Fibroblast of the conjunctiva (primary cell): ENCODE measurements at regions not wholly inside any gene's neighbourhood (a gene's known extent, or its start where the extent isn't known, plus 50 kb on each side); places are given as distances from the start of the nearest gene placed in this dataset.

ENCODE experiments used
- DNase-seq: peaks from one replicate; pipeline ENCODE4 v3.0.0-alpha.2; 2010; ENCODE audit warnings: low read depth

DNA sequence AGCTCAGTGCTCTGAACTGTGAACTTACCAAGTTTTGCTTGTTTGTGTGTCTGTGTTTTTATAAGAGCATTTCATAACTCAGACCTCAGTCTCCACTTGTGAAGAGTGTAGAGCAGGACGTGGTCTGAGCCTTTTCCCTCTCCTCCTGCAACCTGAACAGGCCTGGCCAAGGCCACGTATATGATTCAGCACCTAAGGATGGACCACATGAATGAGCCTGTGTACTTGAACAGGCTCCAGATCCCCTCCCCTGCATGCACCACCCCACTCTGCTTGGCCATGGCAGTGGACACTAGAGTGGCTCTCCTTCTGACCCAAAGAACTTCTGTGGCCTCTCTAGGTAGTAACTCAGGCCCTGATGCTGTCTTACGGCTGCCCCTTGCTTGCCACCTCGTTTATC is 125.9 kb upstream of the FSTL4 start:
- DNase-seq, result no peak

DNA sequence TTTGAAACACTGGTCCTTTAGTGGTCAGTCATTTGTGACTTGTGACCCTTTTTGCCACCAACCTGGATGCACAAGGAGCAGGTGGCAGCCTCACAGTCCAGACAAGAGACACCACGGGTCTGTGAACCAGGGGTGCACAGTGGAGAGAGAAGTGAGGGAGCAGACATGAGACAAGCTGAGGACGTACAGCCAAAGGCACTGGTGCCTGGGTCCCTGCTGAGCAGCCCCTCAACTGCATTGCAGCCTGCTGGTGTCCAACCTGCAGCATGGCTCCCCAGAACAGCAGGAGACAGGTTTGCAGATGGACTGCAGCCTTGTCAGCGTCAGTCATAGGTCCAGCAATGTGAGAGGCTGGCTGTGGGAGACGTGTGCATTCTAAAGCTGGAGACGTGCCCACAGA is 124.2 kb upstream of the FSTL4 start:
- DNase-seq, result no peak

DNA sequence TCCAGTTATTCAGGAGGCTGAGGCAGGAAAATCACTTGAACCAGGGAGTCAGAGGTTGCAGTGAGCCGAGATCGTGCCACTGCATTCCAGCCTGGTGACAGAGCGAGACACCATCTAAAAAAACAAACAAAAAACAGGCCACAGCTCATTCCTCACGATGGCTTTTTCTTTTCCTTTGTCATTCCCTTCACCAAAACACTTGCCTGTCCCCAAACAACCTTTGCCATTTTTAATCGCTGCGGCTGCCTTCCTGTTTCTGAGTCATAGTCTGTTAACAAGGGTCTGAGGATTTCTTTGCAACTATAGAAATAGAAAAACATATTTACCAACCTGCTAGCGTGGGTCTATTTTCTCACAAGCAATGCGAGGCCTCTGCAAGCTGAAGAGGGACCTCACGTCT is 123.0 kb upstream of the FSTL4 start:
- no peak for DNase-seq

DNA sequence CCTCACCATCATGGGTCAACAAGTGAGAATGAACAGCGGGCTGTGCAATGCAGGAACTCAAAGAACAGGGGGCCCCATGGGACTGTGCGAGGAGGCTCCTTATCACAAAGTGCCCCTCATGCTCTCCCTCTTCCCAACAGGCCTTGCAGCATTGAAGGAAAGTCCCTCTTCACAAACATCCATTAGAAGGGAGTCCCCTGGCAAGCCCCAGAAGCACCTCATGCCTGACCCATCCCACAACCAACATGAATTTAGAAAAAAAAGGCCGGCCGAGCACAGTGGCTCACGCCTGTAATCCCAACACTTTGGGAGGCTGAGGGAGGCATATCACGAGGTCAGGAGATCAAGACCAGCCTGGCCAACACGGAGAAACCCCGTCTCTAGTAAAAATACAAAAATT is 122.6 kb upstream of the FSTL4 start:
- DNase-seq, result no peak

DNA sequence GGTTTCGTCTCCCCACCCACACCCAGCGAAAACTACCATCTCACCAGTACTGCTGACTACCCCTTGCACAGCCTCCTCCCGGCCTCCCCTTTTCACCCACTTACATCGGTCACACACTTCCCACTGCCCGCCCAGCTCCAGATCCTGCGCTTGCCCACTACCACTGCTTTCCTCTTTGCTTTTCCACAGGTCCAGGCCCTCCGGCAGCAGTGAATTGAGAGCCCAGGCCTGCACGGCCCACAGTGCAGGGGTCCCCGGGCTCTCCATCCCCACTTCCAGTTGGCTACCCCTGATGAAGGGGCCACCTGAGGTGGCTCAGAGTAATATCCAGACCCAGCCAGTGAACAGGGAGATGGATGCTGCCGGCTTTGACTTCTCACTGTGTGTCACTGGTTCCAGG is 120.2 kb upstream of the FSTL4 start:
- no peak for DNase-seq

DNA sequence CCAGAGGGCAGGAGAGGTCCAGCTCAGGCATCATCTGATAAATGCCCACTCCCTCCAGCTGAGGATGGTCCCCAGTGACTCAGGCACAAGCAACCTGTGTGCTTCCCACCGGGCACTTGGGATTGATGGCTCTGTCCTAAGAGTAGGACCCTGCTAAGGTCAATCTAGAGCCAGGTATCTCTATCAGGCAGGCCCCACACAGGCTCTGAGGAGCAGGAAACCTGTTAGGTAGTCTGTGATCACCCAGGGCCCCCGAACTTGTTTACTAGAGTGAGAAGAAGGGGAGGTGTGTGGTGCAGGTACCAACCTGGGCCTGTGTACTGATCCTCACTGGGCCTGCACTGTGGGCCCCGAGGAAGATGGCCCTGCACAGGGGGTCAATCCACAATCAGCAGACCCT is 119.6 kb upstream of the FSTL4 start:
- DNase-seq, result no peak

DNA sequence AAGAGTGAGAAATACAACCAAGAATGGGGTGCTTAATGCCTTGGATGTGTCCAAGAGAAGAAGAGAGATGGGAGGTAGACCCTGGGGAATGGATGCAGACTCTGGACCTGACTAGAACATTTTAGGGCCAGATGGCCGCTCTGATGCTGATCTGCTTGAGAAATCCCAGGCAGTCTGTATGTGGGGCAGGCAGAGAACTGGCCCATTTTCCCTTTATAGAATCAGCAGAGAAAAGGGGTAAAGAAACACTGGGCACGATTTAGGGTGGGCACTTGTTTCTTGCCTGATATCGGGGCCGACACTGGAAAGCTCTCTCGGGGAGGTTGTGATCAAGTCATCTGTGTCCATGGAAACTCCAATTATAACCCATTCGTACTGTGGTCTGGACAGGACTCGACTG is 118.5 kb upstream of the FSTL4 start:
- no peak for DNase-seq

DNA sequence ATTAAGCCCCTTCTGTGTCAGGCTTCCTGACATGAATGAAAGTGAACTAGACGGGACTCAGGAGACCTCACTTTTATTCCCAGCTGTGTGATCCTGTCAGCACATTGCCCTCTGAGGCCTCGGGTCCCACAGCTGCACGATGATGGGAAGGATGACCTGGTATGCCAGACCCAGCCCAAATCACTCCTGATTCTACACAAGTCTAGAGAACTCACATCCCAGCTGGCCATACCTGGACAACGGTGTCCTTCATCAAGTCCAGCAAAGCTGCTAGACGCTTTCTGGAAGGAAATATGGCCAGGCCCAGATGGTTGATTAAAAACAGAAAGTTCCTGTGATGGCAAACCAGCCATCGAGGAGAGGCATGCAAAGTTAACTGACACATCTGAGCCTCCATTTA is 118.0 kb upstream of the FSTL4 start:
- DNase-seq, result no peak

DNA sequence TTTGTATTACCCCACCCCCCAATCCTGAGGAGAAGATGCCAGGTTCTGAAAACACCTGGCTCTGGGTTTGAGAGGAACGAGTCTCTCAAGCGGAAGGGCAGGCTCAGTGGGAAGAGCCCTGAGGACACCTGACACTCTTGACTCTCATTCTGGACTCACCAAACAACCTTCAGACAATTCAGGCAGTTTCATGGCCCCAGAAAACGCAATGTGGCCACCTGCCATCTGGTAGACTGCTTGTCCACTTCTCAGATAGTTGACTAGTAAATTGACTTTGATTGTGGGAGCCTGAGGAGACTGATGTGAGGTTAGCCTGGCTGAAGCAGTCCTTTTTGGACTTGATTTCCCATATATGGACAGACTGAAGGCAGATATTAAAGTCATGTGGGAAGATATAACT is 117.5 kb upstream of the FSTL4 start:
- DNase-seq, result no peak

DNA sequence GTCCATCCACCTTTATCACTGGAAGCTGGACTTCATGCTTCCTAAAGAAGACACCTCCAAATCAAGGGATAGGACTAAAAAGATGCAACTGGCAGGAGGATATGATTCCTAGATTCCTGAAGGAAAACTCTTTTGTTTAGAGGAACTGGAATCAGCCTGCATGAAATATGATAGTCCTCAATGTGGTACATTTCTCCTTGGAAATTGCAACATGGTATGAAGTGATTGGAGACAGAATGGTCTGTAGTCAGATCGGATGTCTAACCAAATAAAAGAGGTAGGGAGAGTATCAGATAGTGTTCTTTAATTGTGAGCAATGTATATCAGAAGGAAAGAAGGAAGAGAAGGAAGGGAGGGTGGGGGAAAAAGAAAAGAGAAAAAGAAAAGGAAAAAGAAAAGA is 116.1 kb upstream of the FSTL4 start:
- DNase-seq, result no peak

DNA sequence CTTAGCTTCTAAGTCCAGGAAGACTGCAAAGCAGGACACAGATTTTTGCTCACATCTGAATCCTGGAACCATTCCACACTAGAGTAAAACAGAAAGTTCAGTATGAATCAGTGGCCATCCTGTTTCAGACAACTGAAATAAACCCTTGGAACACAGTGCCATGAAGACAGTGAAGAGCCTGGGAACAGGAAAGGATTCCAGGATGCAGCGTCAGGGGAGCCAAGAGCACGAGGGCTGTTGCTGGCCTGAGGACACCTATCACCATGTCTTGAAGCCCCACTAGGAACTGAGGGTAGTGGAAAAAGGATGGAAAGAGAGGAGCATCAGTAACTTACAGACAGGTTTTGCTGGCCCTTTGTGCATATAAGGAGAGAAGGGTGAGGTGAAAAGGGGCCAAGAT is 115.3 kb upstream of the FSTL4 start:
- no peak for DNase-seq

DNA sequence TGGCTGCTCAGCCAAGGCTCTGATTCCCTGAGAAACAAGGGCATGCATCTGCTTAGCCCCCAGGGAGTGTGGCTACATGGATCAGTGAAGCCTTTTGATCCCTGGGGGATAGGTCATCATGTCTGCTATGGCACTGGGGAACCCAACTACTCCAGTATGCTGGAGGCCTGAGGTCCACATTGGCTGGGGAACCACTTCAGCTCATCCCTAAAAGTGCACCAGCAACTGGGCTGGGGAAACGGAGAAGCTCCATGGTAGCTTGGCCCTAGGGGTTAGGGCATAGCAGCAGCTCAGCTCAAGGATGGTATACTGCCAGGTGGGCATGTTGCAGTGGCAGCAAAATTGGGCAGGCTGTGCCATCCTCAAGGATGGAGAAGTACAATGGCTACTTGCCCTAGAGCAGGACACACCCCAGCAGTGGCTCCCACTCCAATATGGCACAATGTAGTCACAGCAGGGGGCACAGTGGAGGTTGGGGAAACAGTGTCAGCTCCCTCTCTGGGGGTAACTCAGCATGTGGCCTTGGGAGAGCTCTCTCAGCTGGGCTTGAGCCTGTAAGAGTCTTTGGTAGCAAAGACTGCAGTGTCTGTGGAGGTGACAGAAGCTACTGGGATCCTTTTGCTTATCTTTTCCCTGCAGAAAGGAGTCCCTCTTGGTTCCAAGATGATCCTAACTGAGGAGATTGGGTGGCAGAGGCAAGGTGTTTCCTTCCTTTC is 111.5 kb upstream of the FSTL4 start:
- no peak for DNase-seq

DNA sequence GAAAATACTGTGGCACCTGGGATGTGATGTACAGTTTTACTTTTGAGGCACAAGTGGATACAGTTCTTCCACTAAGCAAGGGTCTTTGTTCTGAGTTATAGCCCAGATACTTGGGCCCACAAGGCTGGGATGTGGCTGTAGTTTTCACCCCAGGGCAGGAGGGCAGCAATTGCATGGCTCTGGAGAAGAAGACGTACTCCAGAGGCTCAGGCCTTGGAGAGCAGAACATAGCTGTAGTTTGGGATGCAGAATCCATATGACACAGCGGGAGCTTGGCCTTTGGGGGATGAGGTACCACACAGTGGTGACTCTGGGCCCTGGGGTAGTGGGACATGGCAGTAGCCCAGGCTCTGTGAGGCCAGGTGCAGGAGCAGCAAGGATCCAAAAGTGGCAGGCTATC is 110.8 kb upstream of the FSTL4 start:
- DNase-seq, result no peak

DNA sequence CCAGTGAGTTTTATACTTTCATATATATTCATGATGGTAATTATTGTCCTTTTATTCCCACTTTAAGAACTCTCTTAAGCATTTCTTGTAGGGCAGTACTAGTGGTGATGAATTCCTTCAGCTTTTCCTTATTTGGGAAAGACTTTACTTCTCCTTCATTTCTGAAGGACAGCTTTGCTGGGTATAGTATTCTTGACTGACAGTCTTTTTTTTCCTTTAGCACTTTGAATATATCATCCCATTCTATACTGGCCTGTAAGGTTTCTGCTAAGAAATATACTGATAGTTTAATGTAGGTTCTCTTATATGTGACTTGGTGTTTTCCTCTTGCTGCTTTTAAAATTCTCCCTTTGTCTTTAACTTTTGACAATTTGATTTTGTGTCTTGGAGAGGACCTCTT is 109.0 kb upstream of the FSTL4 start:
- DNase-seq, result no peak

DNA sequence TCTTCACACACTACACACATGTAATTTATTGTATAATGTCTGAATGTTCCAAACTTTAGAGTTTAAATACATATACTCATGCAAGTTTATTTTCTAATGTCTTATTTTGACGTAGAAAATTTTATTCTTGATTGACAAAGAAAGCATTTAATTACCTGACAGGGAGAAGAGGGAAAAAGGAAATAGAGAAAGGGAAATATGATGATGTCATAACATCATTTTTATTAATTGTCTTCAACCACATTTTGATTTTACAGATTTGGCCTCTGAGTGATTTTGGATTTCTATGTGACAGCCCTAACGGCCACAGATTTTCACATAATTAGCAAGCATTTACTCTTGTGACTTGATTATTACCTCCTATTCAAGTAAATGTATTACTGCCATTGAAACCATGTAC is 106.1 kb upstream of the FSTL4 start:
- no peak for DNase-seq

DNA sequence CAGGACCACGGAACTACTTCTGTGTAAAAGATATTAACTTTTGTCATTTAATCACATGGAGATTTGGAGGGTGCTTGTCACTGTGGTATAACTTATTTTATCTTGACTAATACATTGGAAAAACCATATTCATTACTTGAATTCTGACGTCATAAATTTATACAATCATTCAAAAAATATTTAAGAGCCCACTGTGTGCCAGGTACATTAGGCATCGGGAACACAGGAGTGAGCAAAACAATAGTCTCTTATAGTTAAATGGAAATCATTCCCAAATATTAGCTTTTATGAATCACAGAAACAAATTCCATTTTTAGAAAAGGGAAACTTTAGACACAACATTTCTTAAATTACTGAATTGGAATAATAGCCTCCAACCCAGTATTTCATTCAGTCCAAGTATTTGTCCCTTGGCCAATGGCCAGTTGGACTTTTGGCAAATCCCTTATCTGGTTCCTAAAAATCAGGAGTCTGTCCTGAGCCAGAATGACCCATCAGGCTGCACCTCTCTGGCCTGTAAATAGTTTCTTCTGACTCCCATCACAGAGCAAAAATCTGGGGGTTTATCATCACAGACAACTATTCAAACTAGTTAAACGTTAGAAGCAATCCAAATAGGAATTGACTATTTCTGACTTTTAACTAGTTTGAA is 104.3 kb upstream of the FSTL4 start:
- no peak for DNase-seq

DNA sequence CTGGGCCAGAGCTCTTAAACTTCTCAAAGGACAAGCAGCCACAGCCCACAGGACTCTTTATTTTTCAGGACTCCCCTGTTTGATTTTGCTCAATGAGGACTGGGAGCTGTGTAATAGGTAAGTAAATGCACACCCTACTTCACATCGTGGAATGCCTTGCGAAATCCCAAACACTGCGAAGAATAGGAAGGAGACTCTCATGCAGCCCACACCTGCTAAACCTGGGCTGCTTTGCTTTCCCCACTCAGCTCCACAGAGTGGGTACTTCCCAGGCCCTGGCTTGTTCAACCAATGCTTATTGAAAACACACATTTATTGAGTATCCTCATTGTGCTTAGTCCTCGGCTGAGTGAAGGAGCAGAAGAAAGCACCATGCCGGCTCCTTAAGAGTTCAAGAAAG is 103.3 kb upstream of the FSTL4 start:
- DNase-seq, result no peak

DNA sequence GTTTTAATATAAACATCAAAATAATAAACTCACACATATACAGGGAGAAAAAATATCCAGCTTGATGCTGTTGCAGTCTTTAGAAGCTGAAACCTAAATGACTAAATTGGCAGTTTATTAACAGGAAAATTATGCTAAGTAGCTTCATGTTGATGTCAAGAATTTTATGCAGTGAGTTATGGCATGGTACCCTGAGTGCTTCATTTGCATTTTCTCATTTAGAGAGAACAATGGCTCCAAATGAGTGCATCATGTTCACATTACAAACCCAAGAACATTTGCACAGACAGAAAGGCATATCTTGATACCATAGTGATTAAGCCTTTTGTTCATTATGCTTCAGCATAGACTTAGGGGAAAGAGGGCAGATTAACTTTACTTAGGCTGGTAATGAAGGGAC is 102.9 kb upstream of the FSTL4 start:
- DNase-seq, result no peak

DNA sequence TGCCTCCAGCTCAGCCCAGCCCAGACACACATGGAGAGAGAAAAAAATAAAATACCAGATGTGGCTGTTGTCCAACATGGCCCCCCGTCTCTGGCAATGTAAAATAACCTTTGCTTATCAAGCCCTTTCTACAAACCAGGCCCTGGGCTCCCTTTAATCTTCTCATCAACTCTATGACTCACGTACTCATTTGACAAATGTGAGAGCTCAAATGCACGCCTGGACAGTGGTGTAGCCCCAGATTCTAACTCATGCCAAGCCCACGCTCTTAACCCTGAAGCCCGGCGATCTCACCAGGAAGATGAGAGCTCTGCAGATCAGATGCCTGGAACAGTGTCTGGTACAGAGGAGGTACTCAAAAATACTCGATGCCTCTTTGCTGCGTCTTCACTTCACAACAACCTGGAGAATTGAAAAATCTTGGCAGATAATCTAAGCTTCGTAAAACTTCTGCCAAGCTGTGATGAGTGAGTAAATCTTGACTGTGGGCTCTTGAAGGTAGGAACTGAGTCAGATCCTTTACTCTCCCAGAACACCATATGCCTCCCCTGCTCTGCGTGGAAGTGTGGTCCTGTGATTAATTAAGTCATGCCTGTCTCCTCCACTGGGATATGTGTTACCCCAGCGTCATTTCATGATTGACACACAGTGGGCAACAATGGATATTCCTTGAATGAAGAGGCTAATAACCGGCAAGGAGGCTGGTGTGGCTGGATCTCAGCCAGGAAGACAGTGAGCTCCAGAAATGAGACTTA is 102.0 kb upstream of the FSTL4 start:
- DNase-seq, result no peak

DNA sequence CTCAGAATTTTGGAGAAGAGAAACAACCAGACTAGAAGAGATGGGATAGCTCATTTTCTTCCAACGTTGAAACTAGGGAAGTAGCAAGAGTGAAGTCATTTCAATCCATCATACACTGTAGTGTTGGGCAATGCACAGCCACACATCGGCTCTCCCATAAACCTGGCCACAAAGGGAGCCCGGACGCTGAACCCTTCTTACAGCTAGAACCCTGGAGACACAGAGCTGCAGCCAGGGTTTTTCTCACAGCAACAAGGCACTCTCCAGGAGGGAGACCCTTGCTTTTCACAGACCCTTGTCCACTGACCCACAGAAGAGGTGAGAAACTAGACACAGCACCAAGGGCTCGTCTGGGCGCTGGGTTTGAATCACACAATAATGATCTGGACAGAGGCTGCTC is 101.4 kb upstream of the FSTL4 start:
- no peak for DNase-seq

DNA sequence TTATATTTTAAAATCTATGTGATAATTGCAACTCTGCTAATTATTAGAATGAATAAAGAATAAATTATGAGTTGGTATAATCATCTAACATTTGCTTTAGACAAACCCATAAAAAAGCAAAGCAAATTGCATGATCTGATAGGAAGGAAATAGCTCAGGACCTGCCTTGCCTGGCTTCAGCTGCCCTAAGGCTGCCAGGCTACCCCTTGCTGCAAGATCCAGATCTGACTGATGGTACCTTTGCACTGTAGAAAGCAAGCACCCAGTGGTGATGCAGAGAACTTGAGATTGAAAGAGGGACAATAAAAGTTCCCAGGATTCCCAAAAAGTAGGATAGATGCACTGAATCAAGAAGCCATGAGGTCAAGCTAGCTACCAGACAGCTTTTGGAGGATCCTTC is 100.9 kb upstream of the FSTL4 start:
- no peak for DNase-seq

DNA sequence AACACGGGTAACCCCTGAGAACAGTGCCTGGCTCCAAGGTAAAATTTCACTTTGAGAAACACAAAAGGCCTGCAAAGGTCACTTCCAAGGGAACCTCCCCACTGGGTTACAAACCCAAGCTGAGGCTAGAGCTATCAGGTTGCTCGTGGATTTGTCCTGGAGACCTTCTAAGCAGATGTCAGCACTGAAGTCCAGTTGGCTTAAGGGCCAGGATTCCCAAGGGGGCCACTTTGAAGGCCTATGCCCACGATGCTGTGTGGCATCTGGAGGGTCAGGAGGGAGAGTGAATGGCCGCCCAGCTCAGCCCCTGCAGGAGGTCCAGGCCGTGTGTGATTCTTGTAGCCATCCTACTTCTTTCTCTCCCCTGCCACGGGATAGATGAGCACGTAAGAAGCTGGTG is 100.2 kb upstream of the FSTL4 start:
- DNase-seq, result no peak

DNA sequence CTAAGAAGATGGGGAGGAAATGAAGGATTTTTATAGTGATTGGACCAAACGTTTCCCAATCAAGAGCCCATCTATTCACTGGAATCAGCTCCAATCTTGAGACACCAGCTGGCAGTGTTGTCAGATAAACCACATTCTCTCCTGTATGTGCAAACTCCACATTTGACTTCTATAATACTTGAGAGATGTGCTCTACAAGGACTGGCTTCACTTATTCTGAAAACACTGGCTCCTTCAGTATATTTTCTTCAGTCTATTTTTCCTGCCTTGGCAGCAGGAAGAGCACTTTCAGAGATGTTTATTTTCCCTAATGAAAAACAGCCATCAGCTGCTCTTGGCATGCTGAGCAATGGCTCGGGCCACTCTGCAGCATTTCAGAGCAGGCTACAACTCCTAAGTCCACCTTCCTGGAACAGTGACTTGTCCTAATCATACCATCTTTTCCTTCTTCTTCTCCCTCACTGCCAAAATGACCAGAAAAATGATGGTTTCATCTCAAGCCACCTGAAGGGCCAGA is 96.9 kb upstream of the FSTL4 start:
- peak; percentile 16 for DNase-seq
